Body of pancreas (tissue), 4 donors: ENCODE measurements at regions not wholly inside any gene's neighbourhood (a gene's known extent, or its start where the extent isn't known, plus 50 kb on each side); places are given as distances from the start of the nearest gene placed in this dataset.

ENCODE experiments used
- ATAC-seq: fragments of 150-250 bp; one replicate; pipeline ENCODE4 v1.9.1; 2016
- DNase-seq, 4 donors: peaks; one replicate each; pipeline ENCODE4 v3.0.0-alpha.2; 2019
- H3K27ac ChIP-seq, 4 donors: fragments of 200-600 bp; sonication (generic); 1 replicate in 3 of 4; 2 replicates in 1 of 4; pipeline versions ENCODE4 v1.5.1 to v1.6.1; 2016 to 2019; ENCODE audit warnings: mild to moderate bottlenecking in 1 of 4, mixed read lengths in 1 of 4, moderate library complexity in 1 of 4
- H3K27me3 ChIP-seq, 2 donors: fragments of 200-600 bp; sonication (generic); one replicate each; pipeline ENCODE4 v1.6.0; 2016; ENCODE audit warnings: mild to moderate bottlenecking in 1 of 2
- H3K36me3 ChIP-seq, 2 donors: fragments of 200-600 bp; sonication (generic); replicated peaks in 1 of 2; 2 replicates each; pipeline ENCODE4 v1.5.1; 2016; ENCODE audit warnings: low read depth in 2 of 2; ENCODE audit not compliant: insufficient read depth in 1 of 2
- H3K4me1 ChIP-seq: fragments of 200-600 bp; sonication (generic); one replicate; pipeline ENCODE4 v1.6.0; 2016
- H3K4me3 ChIP-seq, 2 donors: fragments of 200-600 bp; sonication (generic); 1 replicate in 1 of 2; 2 replicates in 1 of 2; pipeline ENCODE4 v1.5.1; 2016 to 2019
- H3K9me3 ChIP-seq, 3 donors: fragments of 200-600 bp; sonication (generic); 1 replicate in 2 of 3; 2 replicates in 1 of 3; pipeline ENCODE4 v1.5.1; 2016
- POLR2A ChIP-seq, 3 donors: fragments of 450-650 bp; IDR thresholded peaks; one replicate each; pipeline ENCODE4 v1.6.1; 2016; ENCODE audit warnings: antibody characterized with exemption in 3 of 3, mild to moderate bottlenecking in 2 of 3
- WGBS, 2 donors: methylation state at CpG; one replicate each; pipeline ENCODE4 v1.1.5; 2017; 5-methylcytosine and 5-hydroxymethylcytosine counted together
- intact Hi-C: fragments of 100-400 bp; cut with DNase I; formaldehyde crosslinking; loops from one replicate; pipeline ENCODE4 v1.15.1; 2023
- TF ChIP-seq, protein P1 (sequence below), 7 experiments: fragments of 450-650 bp in 4 of 7; fragments of 200-600 bp in 3 of 7; sonication (generic) in 3 of 7; IDR thresholded peaks; one replicate each; pipeline ENCODE4 v1.5.1; 2016 to 2019; ENCODE audit warnings: antibody characterized with exemption in 7 of 7

DNA sequence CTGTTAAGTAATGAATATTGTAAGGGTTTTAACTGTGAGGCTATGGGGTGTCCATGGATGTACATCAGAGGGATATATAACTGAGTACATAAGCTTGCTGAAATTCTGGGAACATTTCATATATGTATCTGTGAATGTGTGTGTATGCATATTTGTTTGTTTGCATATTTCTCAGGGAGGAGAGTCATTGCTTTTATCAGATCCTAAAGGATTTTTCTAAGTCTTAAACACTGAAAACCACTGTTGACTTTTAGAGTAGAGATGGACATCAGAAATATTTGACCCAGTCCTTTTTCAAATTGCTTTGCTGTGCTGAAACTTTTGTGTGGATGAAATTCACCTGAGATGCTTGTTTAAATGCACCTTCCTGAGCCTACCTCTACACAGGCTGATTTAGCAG, 410.6 kb downstream of the METTL15 start:
- intact Hi-C loops, result no loop called here
- Histone ChIP-seq H3K27ac (no peak overlapping the region), H3K4me1 (no peaks in the 10 kb centered on the region), H3K27me3 (no peaks in the 10 kb centered on the region), H3K9me3 (no peaks in the 10 kb centered on the region), H3K36me3 (no peaks in the 10 kb centered on the region), H3K4me3 (no peak overlapping the region)
- TF ChIP-seq, protein P1, sequence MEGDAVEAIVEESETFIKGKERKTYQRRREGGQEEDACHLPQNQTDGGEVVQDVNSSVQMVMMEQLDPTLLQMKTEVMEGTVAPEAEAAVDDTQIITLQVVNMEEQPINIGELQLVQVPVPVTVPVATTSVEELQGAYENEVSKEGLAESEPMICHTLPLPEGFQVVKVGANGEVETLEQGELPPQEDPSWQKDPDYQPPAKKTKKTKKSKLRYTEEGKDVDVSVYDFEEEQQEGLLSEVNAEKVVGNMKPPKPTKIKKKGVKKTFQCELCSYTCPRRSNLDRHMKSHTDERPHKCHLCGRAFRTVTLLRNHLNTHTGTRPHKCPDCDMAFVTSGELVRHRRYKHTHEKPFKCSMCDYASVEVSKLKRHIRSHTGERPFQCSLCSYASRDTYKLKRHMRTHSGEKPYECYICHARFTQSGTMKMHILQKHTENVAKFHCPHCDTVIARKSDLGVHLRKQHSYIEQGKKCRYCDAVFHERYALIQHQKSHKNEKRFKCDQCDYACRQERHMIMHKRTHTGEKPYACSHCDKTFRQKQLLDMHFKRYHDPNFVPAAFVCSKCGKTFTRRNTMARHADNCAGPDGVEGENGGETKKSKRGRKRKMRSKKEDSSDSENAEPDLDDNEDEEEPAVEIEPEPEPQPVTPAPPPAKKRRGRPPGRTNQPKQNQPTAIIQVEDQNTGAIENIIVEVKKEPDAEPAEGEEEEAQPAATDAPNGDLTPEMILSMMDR (IDR thresholded peaks at IDR 0.05), result no peak
- ATAC-seq (no peak), DNase-seq (no peak)

DNA sequence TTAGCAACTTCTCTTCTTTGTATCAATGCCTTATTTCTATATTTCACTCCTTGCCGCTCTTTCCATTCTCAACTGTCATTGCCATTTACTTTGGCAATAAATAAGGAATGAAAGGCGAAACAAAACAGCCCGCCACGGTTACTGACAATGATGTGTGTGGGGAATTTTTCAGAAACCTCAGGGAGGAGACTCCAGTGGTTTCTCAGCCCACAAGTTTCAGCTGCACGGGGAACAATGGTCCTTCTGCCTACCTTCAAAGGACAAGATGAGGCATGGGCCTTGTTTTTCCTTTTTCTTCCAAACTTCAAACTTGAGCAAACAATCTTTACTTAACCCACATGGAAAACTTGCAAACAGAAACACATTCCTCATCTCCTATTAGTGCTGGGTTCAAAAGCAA, 409.4 kb downstream of the METTL15 start:
- no peak for DNase-seq
- intact Hi-C loops, result no loop called here

DNA sequence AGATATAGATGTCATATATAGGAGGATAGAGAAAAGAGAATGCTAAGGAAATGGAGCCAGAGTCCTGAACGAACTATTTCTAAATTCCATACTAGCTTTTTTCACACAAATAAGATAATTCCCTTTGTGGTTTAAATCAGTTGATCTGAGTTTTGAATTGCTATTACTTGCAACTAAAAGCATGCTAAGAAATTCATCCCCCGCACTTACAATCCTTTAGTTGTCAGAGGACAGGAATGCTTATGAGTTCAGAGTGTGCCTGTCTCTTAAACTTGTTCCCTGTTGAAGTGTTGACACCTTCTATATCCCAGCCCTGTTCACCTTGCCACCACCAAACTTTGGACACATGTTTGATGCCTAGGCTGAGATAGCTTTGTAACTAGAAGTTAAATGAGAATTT, 406.2 kb downstream of the METTL15 start:
- Histone ChIP-seq H3K4me3 (no peak overlapping the region), H3K9me3 (no peaks in the 10 kb centered on the region), H3K27ac (no peak overlapping the region), H3K27me3 (no peaks in the 10 kb centered on the region), H3K36me3 (no peaks in the 10 kb centered on the region), H3K4me1 (no peaks in the 10 kb centered on the region)
- ATAC-seq (no peak), DNase-seq (no peak)
- intact Hi-C loops, result no loop called here
- TF ChIP-seq, protein P1 (IDR thresholded peaks at IDR 0.05), result no peak
- TF ChIP-seq POLR2A (IDR thresholded peaks at IDR 0.05), result no peak
- 87 to 93% methylated on average over 2 of the region's 2 CpGs for WGBS, 2 donors

More for the DNA sequence above, 409.4 kb downstream of the METTL15 start:
- Histone ChIP-seq H3K27me3 (no peaks in the 10 kb centered on the region), H3K4me1 (no peaks in the 10 kb centered on the region), H3K9me3 (no peaks in the 10 kb centered on the region), H3K4me3 (no peak overlapping the region), H3K27ac (no peak overlapping the region), H3K36me3 (no peaks in the 10 kb centered on the region)
- TF ChIP-seq, protein P1 (IDR thresholded peaks at IDR 0.05), result no peak
- no peak for TF ChIP-seq POLR2A (IDR thresholded peaks at IDR 0.05)
- 52 to 56% methylated on average over 5 of the region's 5 CpGs for WGBS, 2 donors
- no peak for ATAC-seq

DNA sequence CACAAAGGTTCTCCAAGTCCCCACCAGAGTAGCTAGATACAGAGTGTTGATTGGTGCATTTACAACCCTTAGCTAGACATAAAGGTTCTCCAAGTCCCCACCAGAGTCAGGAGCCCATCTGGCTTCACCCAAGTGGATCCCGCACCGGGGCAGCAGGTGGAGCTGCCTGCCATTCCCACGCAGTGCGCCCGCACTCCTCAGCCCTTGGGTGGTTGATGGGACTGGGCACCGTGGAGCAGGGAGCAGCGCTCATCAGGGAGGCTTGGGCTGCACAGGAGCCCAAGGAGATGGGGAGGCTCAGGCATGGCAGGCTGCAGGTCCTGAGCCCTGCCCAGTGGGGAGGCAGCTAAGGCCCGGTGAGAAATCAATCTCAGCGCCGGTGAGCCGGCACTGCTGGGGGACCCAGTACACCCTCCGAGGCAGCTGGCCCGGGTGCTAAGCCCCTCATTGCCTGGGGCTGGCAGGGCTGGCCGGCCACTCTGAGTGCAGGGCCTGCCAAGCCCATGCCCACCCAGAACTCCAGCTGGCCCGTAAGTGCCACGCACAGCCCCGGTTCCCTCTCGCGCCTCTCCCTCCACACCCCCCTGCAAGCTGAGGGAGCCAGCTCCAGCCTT, 404.1 kb downstream of the METTL15 start:
- no peak for DNase-seq
- WGBS, 2 donors, result 99 to 100% methylated on average over 5 to 15 of the region's 19 CpGs
- H3K36me3 ChIP-seq, result no peaks in the 10 kb centered on the region

DNA sequence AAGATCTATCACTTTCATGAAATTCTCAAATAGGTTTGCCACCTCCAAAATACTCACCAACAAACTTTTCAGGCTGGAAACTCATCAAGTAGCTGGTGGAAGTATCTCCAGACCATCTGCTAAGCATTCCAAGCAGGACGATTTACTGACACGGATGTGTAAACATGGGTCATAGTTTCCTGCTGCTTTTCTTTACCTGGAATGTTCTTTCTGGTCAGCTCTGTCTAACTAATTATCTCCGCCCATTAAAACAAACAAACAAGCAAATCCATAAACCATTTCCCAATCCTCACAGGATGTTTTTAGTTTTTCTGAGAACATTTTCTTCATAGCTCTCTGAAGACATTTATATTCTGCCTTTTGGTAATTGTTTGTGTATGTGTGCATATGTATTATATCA, 397.0 kb downstream of the METTL15 start:
- no peak for ATAC-seq
- intact Hi-C loops, result no loop called here
- WGBS, 2 donors, result 48 to 54% methylated on average over 3 of the region's 3 CpGs

More for the DNA sequence above, 404.1 kb downstream of the METTL15 start:
- Histone ChIP-seq H3K9me3 (no peaks in the 10 kb centered on the region), H3K4me1 (no peaks in the 10 kb centered on the region), H3K27ac (no peak overlapping the region), H3K27me3 (no peaks in the 10 kb centered on the region), H3K4me3 (no peak overlapping the region)
- intact Hi-C loops, result no loop called here
- TF ChIP-seq, protein P1 (IDR thresholded peaks at IDR 0.05), result no peak
- no peak for TF ChIP-seq POLR2A (IDR thresholded peaks at IDR 0.05)
- ATAC-seq, result no peak

More for the DNA sequence above, 397.0 kb downstream of the METTL15 start:
- Histone ChIP-seq H3K36me3 (no peaks in the 10 kb centered on the region), H3K4me1 (no peaks in the 10 kb centered on the region), H3K4me3 (no peak overlapping the region), H3K27ac (no peak overlapping the region), H3K9me3 (no peaks in the 10 kb centered on the region), H3K27me3 (no peaks in the 10 kb centered on the region)
- TF ChIP-seq, protein P1 (IDR thresholded peaks at IDR 0.05), result no peak
- no peak for TF ChIP-seq POLR2A (IDR thresholded peaks at IDR 0.05)
- no peak for DNase-seq
